DMS153 (cell line): ENCODE measurements at regions not wholly inside any gene's neighbourhood (a gene's known extent, or its start where the extent isn't known, plus 50 kb on each side); places are given as distances from the start of the nearest gene placed in this dataset.
"Not testable (repeated sequence)": the region's sequence is repeated elsewhere in the genome, so short reads cannot be mapped to it uniquely, and the experiment has no call there.

ENCODE experiments used
- DNase-seq: peaks from one replicate; lab custom pipeline; 2025; lab: John Stamatoyannopoulos, UW

GRCh38 chr5:134471858-134472449, 53.5 kb upstream of the JADE2 start:
- DNase-seq: not testable (repeated sequence)

- no peak for DNase-seq
Observed at GRCh38 chr5:134468921-134469400, 56.5 kb upstream of the JADE2 start.

- DNase-seq: no peak
Observed at GRCh38 chr5:134467231-134467630, 55.5 kb upstream of the CDKN2AIPNL start.

GRCh38 chr5:134466241-134467069, 54.8 kb upstream of the CDKN2AIPNL start:
- peak; percentile 58 for DNase-seq

- peak; percentile 20 for DNase-seq
Observed at GRCh38 chr5:134465816-134466240, 54.1 kb upstream of the CDKN2AIPNL start.

- DNase-seq: no peak
Observed at GRCh38 chr5:134464988-134465815, 53.5 kb upstream of the CDKN2AIPNL start.

GRCh38 chr5:134463991-134464760, 52.5 kb upstream of the CDKN2AIPNL start:
- no peak for DNase-seq

GRCh38 chr5:134463176-134463720, 51.6 kb upstream of the CDKN2AIPNL start:
- DNase-seq: no peak

GRCh38 chr5:134462761-134463160, 51.1 kb upstream of the CDKN2AIPNL start:
- no peak for DNase-seq

- no peak for DNase-seq
Observed at GRCh38 chr5:134462047-134462575, 50.4 kb upstream of the CDKN2AIPNL start.
